NCI-H774 (cell line): ENCODE measurements at regions not wholly inside any gene's neighbourhood (a gene's known extent, or its start where the extent isn't known, plus 50 kb on each side); places are given as distances from the start of the nearest gene placed in this dataset.

ENCODE experiments used
- DNase-seq: peaks from one replicate; lab custom pipeline; 2025; lab: John Stamatoyannopoulos, UW

GRCh38 chr2:193703411-193703810 is 1508.7 kb upstream of the TMEFF2 start:
- no peak for DNase-seq

- no peak for DNase-seq
Measured at GRCh38 chr2:193701484-193701883, 1506.8 kb upstream of the TMEFF2 start.

GRCh38 chr2:193695367-193695766 is 1500.6 kb upstream of the TMEFF2 start:
- peak; percentile 4 for DNase-seq

- DNase-seq = peak; percentile 12
Measured at GRCh38 chr2:193693758-193694157, 1499.0 kb upstream of the TMEFF2 start.

GRCh38 chr2:193690572-193690971 is 1495.8 kb upstream of the TMEFF2 start:
- DNase-seq = no peak

GRCh38 chr2:193687195-193687594 is 1492.5 kb upstream of the TMEFF2 start:
- no peak for DNase-seq

- no peak for DNase-seq
Measured at GRCh38 chr2:193679847-193680246, 1485.1 kb upstream of the TMEFF2 start.

GRCh38 chr2:193670478-193670877 is 1475.7 kb upstream of the TMEFF2 start:
- no peak for DNase-seq

GRCh38 chr2:193668557-193669323 is 1474.0 kb upstream of the TMEFF2 start:
- DNase-seq = no peak

- DNase-seq = no peak
Measured at GRCh38 chr2:193627927-193628272, 1433.2 kb upstream of the TMEFF2 start.

GRCh38 chr2:193627187-193627926 is 1432.6 kb upstream of the TMEFF2 start:
- DNase-seq = no peak

- DNase-seq = no peak
Measured at GRCh38 chr2:193608451-193608850, 1413.7 kb upstream of the TMEFF2 start.

GRCh38 chr2:193590831-193591230 is 1396.1 kb upstream of the TMEFF2 start:
- no peak for DNase-seq

- DNase-seq = no peak
Measured at GRCh38 chr2:193584522-193584938, 1389.8 kb upstream of the TMEFF2 start.

- no peak for DNase-seq
Measured at GRCh38 chr2:193583638-193584400, 1389.1 kb upstream of the TMEFF2 start.

GRCh38 chr2:193581807-193582206 is 1387.1 kb upstream of the TMEFF2 start:
- no peak for DNase-seq

- DNase-seq = no peak
Measured at GRCh38 chr2:193580176-193580950, 1385.6 kb upstream of the TMEFF2 start.

- DNase-seq = no peak
Measured at GRCh38 chr2:193566886-193567285, 1372.2 kb upstream of the TMEFF2 start.

GRCh38 chr2:193566276-193566675 is 1371.5 kb upstream of the TMEFF2 start:
- no peak for DNase-seq

GRCh38 chr2:193562031-193562430 is 1367.3 kb upstream of the TMEFF2 start:
- DNase-seq = no peak

GRCh38 chr2:193561054-193561453 is 1366.3 kb upstream of the TMEFF2 start:
- DNase-seq = no peak
